Suprapubic skin (tissue), 3 donors: ENCODE measurements at regions not wholly inside any gene's neighbourhood (a gene's known extent, or its start where the extent isn't known, plus 50 kb on each side); places are given as distances from the start of the nearest gene placed in this dataset.

Experiments
- CTCF ChIP-seq, 2 donors: fragments of 200-600 bp in 1 of 2; fragments of 450-650 bp in 1 of 2; sonication (generic) in 1 of 2; IDR thresholded peaks; one replicate each; pipeline ENCODE4 v1.5.1; 2016 to 2019; ENCODE audit warnings: antibody characterized with exemption in 2 of 2, mild to moderate bottlenecking in 1 of 2, moderate library complexity in 1 of 2
- POLR2AphosphoS5 ChIP-seq, 3 donors: sonication (generic); formaldehyde crosslinking; IDR thresholded peaks; one replicate each; pipeline ENCODE4 v1.6.1; 2017; ENCODE audit warnings: antibody characterized with exemption in 3 of 3

GRCh38 chr1:173421789-173422188 lies 55.3 kb upstream of the PRDX6 start:
- TF ChIP-seq CTCF (IDR thresholded peaks at IDR 0.05) (no peak), POLR2AphosphoS5 (IDR thresholded peaks at IDR 0.05) (no peak)
